ENCODE measurements at regions not wholly inside any gene's neighbourhood (a gene's known extent, or its start where the extent isn't known, plus 50 kb on each side); places are given as distances from the start of the nearest gene placed in this dataset.

GRCh38 chr10:129381741-129382140 is 85.3 kb upstream of the MGMT start:
- no peaks in the 10 kb centered on the region for H3K79me2 ChIP-seq (ENCODE audit: insufficient read depth, low read length)
- H3K4me2 ChIP-seq (ENCODE audit: low read length) = no peak overlapping the region
- H3K9me3 ChIP-seq (ENCODE audit: low read length) = no peaks in the 10 kb centered on the region
- H3K36me3 ChIP-seq (ENCODE audit: insufficient read depth, low read length) = no peaks in the 10 kb centered on the region
- no peaks in the 10 kb centered on the region for H3K4me1 ChIP-seq (ENCODE audit: insufficient read depth, low read length, severe bottlenecking)
- no peak overlapping the region for H2AFZ ChIP-seq (ENCODE audit: low read length)
- no peak overlapping the region for H3K4me3 ChIP-seq (ENCODE audit: low read depth, low read length, poor library complexity, severe bottlenecking)
- H3K27ac ChIP-seq (ENCODE audit: low read depth, low read length, poor library complexity, severe bottlenecking) = no peak overlapping the region
- H3K9me2 ChIP-seq (ENCODE audit: low read depth, low read length) = no peaks in the 10 kb centered on the region
- no peaks in the 10 kb centered on the region for H3K27me3 ChIP-seq (ENCODE audit: insufficient read depth, low read length)
- H4K20me1 ChIP-seq (ENCODE audit: insufficient read depth, low read length) = no peaks in the 10 kb centered on the region
- H3F3A ChIP-seq (ENCODE audit: insufficient read depth, low read length) = no peaks in the 10 kb centered on the region
- TF ChIP-seq EZH2 (IDR thresholded peaks at IDR 0.05; ENCODE audit: borderline replicate concordance, low read length) = no peak
- no peak for TF ChIP-seq CTCF (IDR thresholded peaks at IDR 0.05; ENCODE audit: low read length)
- H3K9ac ChIP-seq (ENCODE audit: low read length) = no peak overlapping the region

GRCh38 chr10:129382401-129382800 is 84.6 kb upstream of the MGMT start:
- no peak overlapping the region for H3K4me2 ChIP-seq (ENCODE audit: low read length)
- no peaks in the 10 kb centered on the region for H3K79me2 ChIP-seq (ENCODE audit: insufficient read depth, low read length)
- H3K9me3 ChIP-seq (ENCODE audit: low read length) = no peaks in the 10 kb centered on the region
- H3K27ac ChIP-seq (ENCODE audit: low read depth, low read length, poor library complexity, severe bottlenecking) = no peak overlapping the region
- no peak overlapping the region for H3K9ac ChIP-seq (ENCODE audit: low read length)
- no peaks in the 10 kb centered on the region for H3F3A ChIP-seq (ENCODE audit: insufficient read depth, low read length)
- H3K9me2 ChIP-seq (ENCODE audit: low read depth, low read length) = no peaks in the 10 kb centered on the region
- H4K20me1 ChIP-seq (ENCODE audit: insufficient read depth, low read length) = no peaks in the 10 kb centered on the region
- H3K27me3 ChIP-seq (ENCODE audit: insufficient read depth, low read length) = no peaks in the 10 kb centered on the region
- no peak overlapping the region for H2AFZ ChIP-seq (ENCODE audit: low read length)
- TF ChIP-seq CTCF (IDR thresholded peaks at IDR 0.05; ENCODE audit: low read length) (no peak), EZH2 (IDR thresholded peaks at IDR 0.05; ENCODE audit: borderline replicate concordance, low read length) (no peak)
- H3K4me3 ChIP-seq (ENCODE audit: low read depth, low read length, poor library complexity, severe bottlenecking) = no peak overlapping the region
- H3K36me3 ChIP-seq (ENCODE audit: insufficient read depth, low read length) = no peaks in the 10 kb centered on the region
- H3K4me1 ChIP-seq (ENCODE audit: insufficient read depth, low read length, severe bottlenecking) = no peaks in the 10 kb centered on the region

DNA sequence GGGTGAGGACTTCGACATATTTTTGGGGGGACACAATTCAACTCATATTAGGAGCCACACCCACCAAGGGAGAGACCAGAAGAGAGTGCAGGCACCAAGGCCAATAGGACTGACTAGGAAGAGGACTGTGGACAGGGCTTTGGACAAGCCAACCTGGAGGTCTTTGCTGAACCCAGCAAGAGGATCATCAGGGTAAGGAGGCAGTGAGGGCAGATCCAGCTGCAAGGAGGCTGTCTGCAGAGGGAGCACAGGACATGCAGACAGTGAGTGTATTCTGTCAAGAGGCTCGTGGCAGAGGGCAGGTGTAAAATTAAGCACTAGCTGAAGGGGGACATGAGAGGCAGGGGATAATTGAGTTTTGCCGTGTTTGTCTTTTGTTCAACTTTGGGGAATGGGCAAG is 83.4 kb upstream of the MGMT start:
- H3K36me3 ChIP-seq (ENCODE audit: insufficient read depth, low read length) = no peaks in the 10 kb centered on the region
- H3K9me2 ChIP-seq (ENCODE audit: low read depth, low read length) = no peaks in the 10 kb centered on the region
- H3K27ac ChIP-seq (ENCODE audit: low read depth, low read length, poor library complexity, severe bottlenecking) = no peak overlapping the region
- H3K4me1 ChIP-seq (ENCODE audit: insufficient read depth, low read length, severe bottlenecking) = no peaks in the 10 kb centered on the region
- H3K9me3 ChIP-seq (ENCODE audit: low read length) = no peaks in the 10 kb centered on the region
- no peaks in the 10 kb centered on the region for H4K20me1 ChIP-seq (ENCODE audit: insufficient read depth, low read length)
- 0 out of 2 replicates have a peak, but pooled peaks cover 2% of the 10 kb centered on the region for H3K27me3 ChIP-seq (ENCODE audit: insufficient read depth, low read length)
- H3K79me2 ChIP-seq (ENCODE audit: insufficient read depth, low read length) = no peaks in the 10 kb centered on the region
- H3F3A ChIP-seq (ENCODE audit: insufficient read depth, low read length) = no peaks in the 10 kb centered on the region
- no peak overlapping the region for H3K4me3 ChIP-seq (ENCODE audit: low read depth, low read length, poor library complexity, severe bottlenecking)
- H3K4me2 ChIP-seq (ENCODE audit: low read length) = no peak overlapping the region
- H3K9ac ChIP-seq (ENCODE audit: low read length) = no peak overlapping the region
- H2AFZ ChIP-seq (ENCODE audit: low read length) = no peak overlapping the region
- no peak for TF ChIP-seq CTCF (IDR thresholded peaks at IDR 0.05; ENCODE audit: low read length)
- no peak for TF ChIP-seq EZH2 (IDR thresholded peaks at IDR 0.05; ENCODE audit: borderline replicate concordance, low read length)
